ENCODE measurements at regions not wholly inside any gene's neighbourhood (a gene's known extent, or its start where the extent isn't known, plus 50 kb on each side); places are given as distances from the start of the nearest gene placed in this dataset.

- H3K4me3 ChIP-seq (ENCODE audit: low read depth, low read length) = no peak overlapping the region
- H3K9me3 ChIP-seq (ENCODE audit: control insufficient read depth, insufficient read depth, low read depth, low read length) = no peaks in the 10 kb centered on the region
- no peaks in the 10 kb centered on the region for H3K36me3 ChIP-seq (ENCODE audit: control insufficient read depth, insufficient read depth, low read length)
- no peak overlapping the region for H3K9ac ChIP-seq (ENCODE audit: low read length)
- no peaks in the 10 kb centered on the region for H3K4me1 ChIP-seq (ENCODE audit: control insufficient read depth, insufficient read depth, low read length)
- no peak overlapping the region for H3K27ac ChIP-seq (ENCODE audit: low read depth, low read length)
- H3K27me3 ChIP-seq (ENCODE audit: control insufficient read depth, insufficient read depth, low read length) = no peaks in the 10 kb centered on the region
Measured at GRCh38 chr2:236720974-236721540, 151.4 kb downstream of the ACKR3 start.

GRCh38 chr2:236724200-236724599 lies 154.6 kb downstream of the ACKR3 start:
- no peaks in the 10 kb centered on the region for H3K36me3 ChIP-seq (ENCODE audit: control insufficient read depth, insufficient read depth, low read length)
- H3K4me3 ChIP-seq (ENCODE audit: low read depth, low read length) = no peak overlapping the region
- no peak overlapping the region for H3K27ac ChIP-seq (ENCODE audit: low read depth, low read length)
- H3K9me3 ChIP-seq (ENCODE audit: control insufficient read depth, insufficient read depth, low read depth, low read length) = no peaks in the 10 kb centered on the region
- no peaks in the 10 kb centered on the region for H3K27me3 ChIP-seq (ENCODE audit: control insufficient read depth, insufficient read depth, low read length)
- H3K4me1 ChIP-seq (ENCODE audit: control insufficient read depth, insufficient read depth, low read length) = no peaks in the 10 kb centered on the region
- H3K9ac ChIP-seq (ENCODE audit: low read length) = no peak overlapping the region

GRCh38 chr2:236726701-236727450 lies 157.3 kb downstream of the ACKR3 start:
- no peaks in the 10 kb centered on the region for H3K9me3 ChIP-seq (ENCODE audit: control insufficient read depth, insufficient read depth, low read depth, low read length)
- no peak overlapping the region for H3K27ac ChIP-seq (ENCODE audit: low read depth, low read length)
- H3K36me3 ChIP-seq (ENCODE audit: control insufficient read depth, insufficient read depth, low read length) = no peaks in the 10 kb centered on the region
- H3K4me3 ChIP-seq (ENCODE audit: low read depth, low read length) = no peak overlapping the region
- no peaks in the 10 kb centered on the region for H3K27me3 ChIP-seq (ENCODE audit: control insufficient read depth, insufficient read depth, low read length)
- peaks cover 3% of the 10 kb centered on the region; the same call in 1 of the 2 replicates for H3K4me1 ChIP-seq (ENCODE audit: control insufficient read depth, insufficient read depth, low read length)
- H3K9ac ChIP-seq (ENCODE audit: low read length) = no peak overlapping the region

GRCh38 chr2:236728916-236729670 lies 159.5 kb downstream of the ACKR3 start:
- Histone ChIP-seq H3K9ac (ENCODE audit: low read length) (no peak overlapping the region), H3K9me3 (ENCODE audit: control insufficient read depth, insufficient read depth, low read depth, low read length) (no peaks in the 10 kb centered on the region), H3K27me3 (ENCODE audit: control insufficient read depth, insufficient read depth, low read length) (no peaks in the 10 kb centered on the region)

GRCh38 chr2:236730393-236730792 lies 160.8 kb downstream of the ACKR3 start:
- Histone ChIP-seq H3K27me3 (ENCODE audit: control insufficient read depth, insufficient read depth, low read length) (no peaks in the 10 kb centered on the region), H3K4me3 (ENCODE audit: low read depth, low read length) (no peak overlapping the region), H3K36me3 (ENCODE audit: control insufficient read depth, insufficient read depth, low read length) (no peaks in the 10 kb centered on the region), H3K9me3 (ENCODE audit: control insufficient read depth, insufficient read depth, low read depth, low read length) (no peaks in the 10 kb centered on the region), H3K4me1 (ENCODE audit: control insufficient read depth, insufficient read depth, low read length) (peaks cover 6% of the 10 kb centered on the region; the same call in 1 of the 2 replicates), H3K9ac (ENCODE audit: low read length) (no peak overlapping the region), H3K27ac (ENCODE audit: low read depth, low read length) (no peak overlapping the region)

More at GRCh38 chr2:236728916-236729670, 159.5 kb downstream of the ACKR3 start:
- Histone ChIP-seq H3K36me3 (ENCODE audit: control insufficient read depth, insufficient read depth, low read length) (no peaks in the 10 kb centered on the region), H3K4me3 (ENCODE audit: low read depth, low read length) (no peak overlapping the region), H3K27ac (ENCODE audit: low read depth, low read length) (no peak overlapping the region), H3K4me1 (ENCODE audit: control insufficient read depth, insufficient read depth, low read length) (peaks cover 6% of the 10 kb centered on the region; the same call in 1 of the 2 replicates)

- Histone ChIP-seq H3K27me3 (ENCODE audit: control insufficient read depth, insufficient read depth, low read length) (no peaks in the 10 kb centered on the region), H3K36me3 (ENCODE audit: control insufficient read depth, insufficient read depth, low read length) (no peaks in the 10 kb centered on the region), H3K9me3 (ENCODE audit: control insufficient read depth, insufficient read depth, low read depth, low read length) (no peaks in the 10 kb centered on the region), H3K4me3 (ENCODE audit: low read depth, low read length) (no peak overlapping the region), H3K27ac (ENCODE audit: low read depth, low read length) (no peak overlapping the region), H3K9ac (ENCODE audit: low read length) (no peak overlapping the region), H3K4me1 (ENCODE audit: control insufficient read depth, insufficient read depth, low read length) (peaks cover 6% of the 10 kb centered on the region; the same call in 1 of the 2 replicates)
Measured at GRCh38 chr2:236731767-236732580, 162.3 kb downstream of the ACKR3 start.

- Histone ChIP-seq H3K9me3 (ENCODE audit: control insufficient read depth, insufficient read depth, low read depth, low read length) (no peaks in the 10 kb centered on the region), H3K4me3 (ENCODE audit: low read depth, low read length) (no peak overlapping the region), H3K36me3 (ENCODE audit: control insufficient read depth, insufficient read depth, low read length) (no peaks in the 10 kb centered on the region), H3K4me1 (ENCODE audit: control insufficient read depth, insufficient read depth, low read length) (peaks cover 6% of the 10 kb centered on the region; the same call in 1 of the 2 replicates), H3K27me3 (ENCODE audit: control insufficient read depth, insufficient read depth, low read length) (0 out of 2 replicates have a peak, but pooled peaks cover 4% of the 10 kb centered on the region), H3K27ac (ENCODE audit: low read depth, low read length) (no peak overlapping the region), H3K9ac (ENCODE audit: low read length) (no peak overlapping the region)
Measured at GRCh38 chr2:236733156-236733555, 163.5 kb downstream of the ACKR3 start.

GRCh38 chr2:236735825-236736238 lies 166.2 kb downstream of the ACKR3 start:
- Histone ChIP-seq H3K4me3 (ENCODE audit: low read depth, low read length) (no peak overlapping the region), H3K36me3 (ENCODE audit: control insufficient read depth, insufficient read depth, low read length) (no peaks in the 10 kb centered on the region), H3K9ac (ENCODE audit: low read length) (no peak overlapping the region), H3K27ac (ENCODE audit: low read depth, low read length) (no peak overlapping the region), H3K9me3 (ENCODE audit: control insufficient read depth, insufficient read depth, low read depth, low read length) (no peaks in the 10 kb centered on the region), H3K27me3 (ENCODE audit: control insufficient read depth, insufficient read depth, low read length) (0 out of 2 replicates have a peak, but pooled peaks cover 4% of the 10 kb centered on the region), H3K4me1 (ENCODE audit: control insufficient read depth, insufficient read depth, low read length) (peaks cover 6% of the 10 kb centered on the region; the same call in 1 of the 2 replicates)

GRCh38 chr2:236738030-236738429 lies 168.4 kb downstream of the ACKR3 start:
- Histone ChIP-seq H3K36me3 (ENCODE audit: control insufficient read depth, insufficient read depth, low read length) (no peaks in the 10 kb centered on the region), H3K9me3 (ENCODE audit: control insufficient read depth, insufficient read depth, low read depth, low read length) (no peaks in the 10 kb centered on the region), H3K27ac (ENCODE audit: low read depth, low read length) (no peak overlapping the region), H3K4me3 (ENCODE audit: low read depth, low read length) (no peak overlapping the region), H3K4me1 (ENCODE audit: control insufficient read depth, insufficient read depth, low read length) (no peaks in the 10 kb centered on the region; the same call in 1 of the 2 replicates), H3K9ac (ENCODE audit: low read length) (no peak overlapping the region), H3K27me3 (ENCODE audit: control insufficient read depth, insufficient read depth, low read length) (0 out of 2 replicates have a peak, but pooled peaks cover 4% of the 10 kb centered on the region)

GRCh38 chr2:236738896-236739295 lies 169.3 kb downstream of the ACKR3 start:
- no peaks in the 10 kb centered on the region for H3K9me3 ChIP-seq (ENCODE audit: control insufficient read depth, insufficient read depth, low read depth, low read length)

More at GRCh38 chr2:236738896-236739295, 169.3 kb downstream of the ACKR3 start:
- Histone ChIP-seq H3K4me3 (ENCODE audit: low read depth, low read length) (no peak overlapping the region), H3K4me1 (ENCODE audit: control insufficient read depth, insufficient read depth, low read length) (no peaks in the 10 kb centered on the region; the same call in 1 of the 2 replicates), H3K27me3 (ENCODE audit: control insufficient read depth, insufficient read depth, low read length) (0 out of 2 replicates have a peak, but pooled peaks cover 4% of the 10 kb centered on the region), H3K9ac (ENCODE audit: low read length) (no peak overlapping the region), H3K36me3 (ENCODE audit: control insufficient read depth, insufficient read depth, low read length) (no peaks in the 10 kb centered on the region), H3K27ac (ENCODE audit: low read depth, low read length) (no peak overlapping the region)
